Right hindlimb (tissue), 1 donor: ENCODE measurements at regions not wholly inside any gene's neighbourhood (a gene's known extent, or its start where the extent isn't known, plus 50 kb on each side); places are given as distances from the start of the nearest gene placed in this dataset.
"Not testable (repeated sequence)": the region's sequence is repeated elsewhere in the genome, so short reads cannot be mapped to it uniquely, and the experiment has no call there.

Source experiments
- DNase-seq: peaks from one replicate; pipeline ENCODE4 v3.0.0-alpha.2; 2018

DNA sequence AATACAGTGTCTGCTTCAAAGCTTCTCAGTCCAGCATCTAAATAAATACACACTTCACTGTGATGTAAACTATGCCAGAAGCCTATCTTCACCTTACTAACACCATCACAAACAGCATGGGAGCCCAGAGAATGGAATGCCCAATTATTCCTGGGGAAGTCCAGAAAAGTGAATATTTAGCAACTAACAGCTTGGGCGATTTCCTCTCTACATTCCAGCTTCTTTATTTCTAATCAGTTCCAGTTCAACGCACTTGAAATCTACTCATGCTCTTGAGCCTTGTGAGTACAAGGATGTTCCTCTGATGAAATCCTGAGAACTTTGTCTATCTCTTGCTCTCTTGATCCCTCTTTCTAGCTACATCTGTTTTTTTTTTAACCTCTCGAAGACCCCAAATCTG lies 100.4 kb upstream of the C9orf72 start:
- DNase-seq, result no peak

- DNase-seq, result no peak
These were observed 102.1 kb upstream of the C9orf72 start for GRCh38 chr9:27675354-27675753.

GRCh38 chr9:27676827-27677226 lies 103.5 kb upstream of the C9orf72 start:
- no peak for DNase-seq

DNA sequence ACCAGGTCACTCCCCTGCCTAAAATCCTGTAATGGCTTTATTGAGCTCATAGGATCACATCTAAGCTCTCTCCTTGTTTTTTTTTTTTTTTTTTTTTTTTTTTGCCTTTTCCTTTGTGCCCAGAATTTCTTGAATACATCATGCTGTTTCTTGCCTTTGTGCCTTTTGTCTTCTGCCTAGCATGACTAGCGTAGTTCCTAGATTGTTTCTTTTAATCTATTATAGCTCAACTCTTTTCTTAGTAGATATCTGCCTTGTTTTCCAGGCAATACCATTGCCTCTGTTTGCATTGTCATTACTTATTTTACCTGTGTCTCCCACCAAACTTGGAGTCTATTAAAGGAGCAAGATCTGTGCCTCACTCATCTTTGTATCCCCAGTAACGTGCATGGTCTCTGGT lies 106.1 kb upstream of the C9orf72 start:
- no peak for DNase-seq

DNA sequence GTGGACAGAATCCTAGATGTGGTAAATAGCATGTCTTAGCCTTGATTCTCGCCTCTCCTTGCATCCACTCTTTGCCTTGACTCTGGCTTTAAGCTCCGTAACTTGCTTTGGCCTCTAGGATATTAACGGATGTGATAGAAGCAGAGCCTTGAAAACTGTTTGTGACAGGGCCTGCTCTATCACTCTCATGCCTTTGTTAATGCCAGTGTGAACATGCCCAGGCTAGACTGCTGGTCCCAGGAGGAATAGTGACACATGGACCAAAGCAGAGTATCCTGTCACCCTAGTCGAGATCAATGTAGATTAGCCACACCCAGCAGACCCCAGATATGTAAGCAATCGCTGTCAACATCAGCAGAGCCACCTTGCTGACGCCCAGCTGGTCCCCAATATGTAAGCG lies 109.9 kb upstream of the C9orf72 start:
- no peak for DNase-seq

- no peak for DNase-seq
These were observed 115.7 kb upstream of the C9orf72 start for GRCh38 chr9:27688954-27689353.

GRCh38 chr9:27690816-27691215 lies 117.5 kb upstream of the C9orf72 start:
- not testable (repeated sequence) for DNase-seq

DNA sequence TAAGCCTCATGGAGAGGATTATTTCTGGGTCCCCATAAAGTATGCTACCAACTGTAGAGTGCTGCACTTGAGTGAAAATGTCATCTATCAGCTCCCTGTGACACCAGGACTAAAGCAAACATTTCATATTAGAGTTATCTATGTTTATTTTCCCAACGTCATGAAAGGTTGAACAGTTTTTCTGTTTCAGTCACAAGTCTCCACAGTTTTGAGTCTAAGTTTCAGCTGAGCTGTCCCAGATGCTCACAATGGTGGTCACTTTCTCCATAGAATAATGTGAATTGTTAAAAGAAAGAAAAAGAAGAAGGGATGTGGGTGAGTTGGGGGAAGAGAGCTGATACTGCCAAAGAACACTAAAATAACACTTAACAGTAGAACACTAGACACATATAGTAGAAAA lies 126.3 kb upstream of the C9orf72 start:
- no peak for DNase-seq

GRCh38 chr9:27701016-27701415 lies 127.7 kb upstream of the C9orf72 start:
- no peak for DNase-seq

DNA sequence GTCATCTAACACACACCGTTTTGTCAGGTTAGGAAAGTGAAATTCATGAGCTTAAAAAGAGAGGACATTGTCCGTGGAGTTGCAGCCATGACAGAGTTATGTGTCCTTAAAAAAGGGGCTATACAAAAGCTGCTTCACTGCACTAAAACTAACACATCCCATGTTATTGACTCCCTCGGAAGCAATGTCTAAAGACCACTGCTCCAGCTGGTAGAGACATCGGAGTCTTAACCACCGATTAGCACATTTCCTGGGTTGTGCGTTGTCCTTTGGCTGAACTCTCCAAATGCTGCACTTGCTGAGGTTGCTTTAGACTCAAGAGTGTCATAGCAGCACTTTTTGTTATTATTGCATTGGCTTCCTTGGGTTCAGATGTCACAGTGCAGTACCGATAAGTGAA lies 128.3 kb upstream of the C9orf72 start:
- DNase-seq, result peak; percentile 84

DNA sequence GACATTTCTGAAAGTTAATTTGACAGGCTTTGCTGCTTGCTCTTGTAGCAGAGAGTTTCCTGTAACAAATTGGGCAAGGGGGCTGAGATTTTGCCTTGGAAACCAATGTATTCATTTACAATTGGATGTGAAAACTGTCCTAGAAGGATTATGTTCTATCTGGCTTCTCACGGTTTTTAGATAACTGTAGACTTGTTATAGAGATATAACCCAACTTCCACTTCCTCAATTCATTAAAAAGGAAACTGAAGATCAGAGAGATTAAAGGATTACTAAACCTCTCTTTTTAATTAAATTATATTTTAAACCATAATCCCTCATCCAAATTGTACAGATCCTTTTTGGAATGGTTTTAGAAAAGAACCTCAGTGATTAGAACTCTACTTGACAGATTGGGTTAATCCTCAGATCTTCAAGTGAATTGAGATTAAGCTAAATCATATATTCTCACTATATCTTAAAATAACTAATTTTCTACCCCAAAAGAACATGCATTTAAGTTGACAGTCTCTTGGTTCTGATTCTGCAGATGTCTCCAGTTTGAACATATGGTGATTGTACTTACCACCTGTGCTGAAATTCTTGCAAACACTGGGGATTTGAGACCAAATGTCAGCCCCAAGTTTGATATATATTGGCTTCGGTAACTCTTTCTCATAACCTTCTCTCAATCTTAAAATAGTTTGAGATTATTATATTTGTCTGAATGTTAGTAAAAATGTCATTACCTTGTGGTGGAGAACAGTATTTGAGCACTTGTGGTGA lies 130.1 kb upstream of the C9orf72 start:
- no peak for DNase-seq

DNA sequence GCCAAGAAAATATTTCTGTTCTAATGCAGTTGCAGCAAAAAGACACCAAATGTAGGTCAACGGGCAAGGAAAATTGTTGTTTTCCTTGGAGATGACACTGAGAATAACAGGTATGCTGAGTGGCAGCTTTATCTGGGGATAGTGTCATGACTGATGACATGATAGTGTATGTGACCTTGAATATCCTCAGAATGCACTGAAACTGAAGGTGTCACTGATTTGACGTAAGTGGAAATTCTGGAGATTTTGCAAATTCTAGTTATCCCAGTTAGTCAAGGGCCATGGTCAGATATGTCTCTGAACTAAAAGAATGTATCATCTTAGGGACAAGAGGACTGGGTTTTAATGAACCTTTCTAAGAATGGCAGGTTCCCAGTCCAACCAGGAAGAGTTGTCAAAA lies 138.0 kb upstream of the C9orf72 start:
- DNase-seq, result no peak

DNA sequence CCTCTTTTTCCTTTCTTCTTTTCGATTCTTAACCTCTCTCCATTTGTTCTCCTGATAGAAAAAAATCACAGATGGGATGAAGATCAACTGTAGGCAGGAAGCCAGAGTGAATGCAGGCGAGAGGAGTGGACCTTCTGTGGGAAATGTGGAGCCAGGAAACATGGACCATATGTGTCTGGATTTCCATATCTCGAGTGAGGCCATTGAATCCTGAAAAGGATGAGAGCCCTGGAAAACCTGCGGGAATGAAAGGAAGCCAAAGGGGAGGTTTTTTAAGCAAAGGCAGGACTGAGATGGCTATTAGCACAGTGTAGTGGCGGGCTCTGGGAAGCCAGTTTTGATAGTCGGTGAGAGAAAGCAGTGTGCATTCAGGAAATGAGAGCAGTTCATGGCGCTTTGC lies 139.5 kb upstream of the C9orf72 start:
- DNase-seq, result no peak

DNA sequence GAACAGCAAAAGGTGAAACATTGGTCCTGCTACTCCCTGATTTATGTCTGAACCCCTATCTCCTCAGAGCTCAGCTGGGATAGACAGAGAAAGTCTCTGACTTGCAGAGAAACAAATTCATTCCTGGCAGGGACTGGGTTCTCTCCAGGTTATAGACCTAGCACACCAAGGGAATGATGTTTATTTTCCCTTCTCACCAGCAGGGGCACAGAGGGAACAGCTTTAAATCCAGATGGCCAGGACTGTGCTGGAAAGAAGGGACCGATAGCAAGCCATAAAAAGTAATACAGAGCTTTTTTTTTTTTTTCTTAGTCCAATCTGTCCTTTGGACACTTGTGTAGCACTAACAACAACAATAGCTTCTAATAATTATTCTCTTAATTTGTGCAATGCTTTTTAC lies 141.1 kb upstream of the C9orf72 start:
- no peak for DNase-seq

DNA sequence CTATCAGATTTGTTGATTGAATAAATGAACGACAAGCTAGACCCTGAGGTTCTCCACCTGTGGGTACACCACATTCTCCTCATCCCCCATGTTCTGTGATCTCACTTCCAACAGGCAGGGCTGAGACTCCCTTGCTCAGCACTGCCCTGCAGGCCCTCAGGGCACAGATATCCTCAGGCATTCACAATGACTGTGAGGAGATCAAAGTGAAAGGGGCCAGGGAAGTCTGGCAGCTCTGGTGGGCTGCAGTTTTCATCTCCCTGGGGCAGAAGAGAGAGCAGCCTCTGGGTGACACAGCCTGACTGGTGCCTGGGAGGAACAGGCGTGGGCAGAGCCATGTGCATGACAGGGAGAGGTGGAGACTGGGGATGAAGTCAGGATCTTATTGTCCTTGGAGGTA lies 142.4 kb upstream of the C9orf72 start:
- no peak for DNase-seq

DNA sequence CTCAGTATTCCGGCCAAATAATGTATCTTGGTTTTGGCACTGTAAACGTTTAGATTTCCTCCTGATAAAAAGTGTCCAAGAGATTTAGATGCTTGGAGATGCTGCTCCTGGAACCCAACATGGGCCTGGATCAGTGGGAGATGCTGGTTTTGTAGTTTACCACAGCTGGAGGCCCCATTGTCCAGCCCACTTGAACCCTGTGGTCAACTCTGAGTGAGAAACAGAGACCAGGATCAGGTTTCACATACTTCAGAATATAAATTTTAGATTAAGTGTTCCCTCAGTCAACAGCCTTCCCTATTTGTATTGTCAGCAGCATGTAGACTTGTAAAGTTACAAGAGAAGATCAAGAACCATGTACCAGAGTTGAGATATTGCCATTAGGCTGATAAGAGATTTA lies 144.7 kb upstream of the C9orf72 start:
- DNase-seq, result no peak

DNA sequence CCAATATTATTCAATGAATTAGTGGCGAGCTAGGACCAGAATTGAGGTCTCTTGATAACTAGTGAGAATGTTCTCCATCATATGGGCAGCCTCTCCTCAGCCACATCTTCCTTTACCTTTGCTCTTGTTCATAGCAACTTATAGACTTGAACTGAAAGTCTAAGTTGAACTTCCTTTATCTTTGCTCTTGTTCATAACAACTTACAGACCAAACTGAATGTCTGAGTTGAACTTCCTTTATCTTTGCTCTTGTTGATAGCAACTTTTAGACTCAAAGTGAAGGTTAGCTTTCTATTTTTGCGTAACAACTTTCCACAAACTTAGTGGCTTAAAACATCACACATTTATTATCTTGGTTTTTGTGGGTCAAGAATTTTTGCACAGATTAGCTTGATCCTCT lies 146.4 kb upstream of the C9orf72 start:
- no peak for DNase-seq

DNA sequence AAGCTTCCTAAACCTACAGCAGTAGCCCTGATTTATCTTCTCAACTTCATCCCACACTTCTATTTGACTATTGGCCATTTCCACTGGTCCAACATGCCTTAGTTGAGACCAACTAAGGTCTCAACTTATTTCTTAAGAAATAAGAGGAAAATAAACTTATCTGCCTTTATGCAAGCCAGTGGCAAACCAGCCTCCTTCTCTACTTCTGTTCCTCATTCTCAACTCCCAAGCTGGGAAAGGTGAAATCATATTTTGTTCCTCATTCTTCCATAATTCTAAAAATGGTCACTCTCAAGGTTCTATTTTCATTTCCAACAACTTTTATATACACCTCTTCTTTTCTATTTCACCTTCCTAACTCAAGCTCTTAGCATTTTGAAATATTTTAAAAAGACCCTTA lies 149.6 kb upstream of the C9orf72 start:
- DNase-seq, result no peak

DNA sequence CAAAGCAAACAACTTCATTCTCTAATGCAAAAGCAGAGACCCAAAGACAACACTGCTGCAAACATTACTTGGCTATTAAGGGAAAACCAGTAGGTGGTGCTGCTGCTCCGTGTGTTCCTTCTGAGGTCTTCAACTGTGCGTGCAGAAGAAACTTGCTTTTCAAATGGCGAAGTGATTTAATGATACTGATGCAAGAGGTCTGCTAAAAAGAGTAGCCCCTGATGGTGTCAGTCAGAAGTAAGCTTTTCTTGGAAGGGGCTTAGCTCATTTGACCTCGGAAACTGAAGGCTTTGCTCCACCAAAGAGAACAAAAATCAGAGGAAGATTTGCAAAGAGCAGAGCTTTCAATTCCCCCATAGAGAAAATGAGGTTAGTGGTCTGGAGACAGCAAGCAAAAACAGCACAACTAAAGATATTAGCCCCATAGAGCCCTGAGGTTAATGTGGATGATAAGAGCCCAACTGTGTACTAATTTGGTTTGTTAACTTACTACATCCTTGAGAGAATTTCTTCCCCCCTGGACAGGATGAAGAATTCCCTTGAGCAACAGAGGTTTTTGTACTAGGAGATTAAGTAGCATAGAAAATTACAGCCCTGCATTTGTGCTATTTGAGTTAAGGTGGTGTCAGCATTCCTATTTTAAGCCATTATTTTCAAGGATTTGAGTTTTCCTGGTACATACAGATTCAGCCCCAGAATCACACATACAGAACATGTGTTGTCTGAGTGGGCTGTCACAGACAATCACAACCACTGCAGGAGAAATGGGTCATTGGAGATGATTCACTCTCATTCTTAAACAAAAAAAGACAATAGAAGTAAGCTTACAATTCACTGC lies 153.2 kb upstream of the C9orf72 start:
- peak; percentile 85 for DNase-seq

DNA sequence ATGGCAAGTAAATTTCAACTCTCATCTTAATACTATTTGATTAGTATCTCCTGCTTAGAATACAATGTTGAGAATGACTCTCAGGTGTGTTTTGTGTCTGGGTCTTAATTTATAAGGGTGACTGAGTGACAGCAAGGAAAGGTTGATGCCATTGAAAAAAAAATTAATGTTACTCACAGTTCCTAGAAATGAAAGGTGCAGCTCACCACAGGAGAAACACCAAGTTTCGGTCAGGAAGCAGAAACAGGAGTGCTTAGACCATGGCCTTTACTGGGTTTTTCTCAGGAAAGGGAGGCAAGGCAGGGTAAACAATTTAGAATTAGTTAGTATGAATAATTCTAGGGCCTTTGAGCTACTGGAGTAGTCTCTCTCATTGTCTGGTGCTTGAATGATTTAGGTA lies 159.2 kb upstream of the C9orf72 start:
- DNase-seq, result no peak

DNA sequence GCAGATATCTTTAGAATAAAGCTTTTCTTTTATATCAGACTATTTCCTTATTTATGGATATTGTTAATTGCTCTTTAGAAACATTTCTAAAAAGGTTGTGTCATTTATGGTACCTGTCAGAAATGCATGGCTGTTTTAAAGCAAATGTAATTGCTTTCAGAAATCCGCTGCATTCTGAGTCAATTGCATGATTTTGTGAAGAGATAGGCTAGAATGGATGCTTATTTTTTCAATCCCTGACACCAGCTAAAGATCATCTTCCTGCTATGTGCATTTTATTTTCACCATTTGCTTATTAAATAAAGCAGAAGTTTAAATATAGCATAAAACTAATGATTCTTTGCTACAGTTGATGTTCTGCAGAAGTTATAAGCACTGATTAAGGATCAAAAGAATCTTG lies 170.2 kb upstream of the C9orf72 start:
- no peak for DNase-seq

DNA sequence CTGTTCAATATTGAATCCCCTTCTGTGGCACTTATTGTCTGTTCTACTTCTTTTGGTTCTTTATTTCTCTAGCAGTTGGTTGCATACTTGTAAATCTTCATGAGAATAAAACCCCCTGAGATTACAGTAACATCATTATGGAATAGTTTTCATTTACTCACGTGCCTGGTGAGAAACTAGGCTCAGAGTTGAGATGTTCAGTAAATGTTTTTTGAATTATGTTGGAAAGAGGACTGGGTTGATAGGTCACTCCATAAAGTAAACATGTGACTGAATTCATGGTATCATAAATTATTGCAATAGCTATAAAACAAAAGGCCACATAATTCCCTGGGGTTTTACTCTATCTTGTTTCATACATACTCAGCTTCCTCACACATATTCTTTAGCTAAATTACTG lies 174.2 kb upstream of the C9orf72 start:
- DNase-seq, result no peak

DNA sequence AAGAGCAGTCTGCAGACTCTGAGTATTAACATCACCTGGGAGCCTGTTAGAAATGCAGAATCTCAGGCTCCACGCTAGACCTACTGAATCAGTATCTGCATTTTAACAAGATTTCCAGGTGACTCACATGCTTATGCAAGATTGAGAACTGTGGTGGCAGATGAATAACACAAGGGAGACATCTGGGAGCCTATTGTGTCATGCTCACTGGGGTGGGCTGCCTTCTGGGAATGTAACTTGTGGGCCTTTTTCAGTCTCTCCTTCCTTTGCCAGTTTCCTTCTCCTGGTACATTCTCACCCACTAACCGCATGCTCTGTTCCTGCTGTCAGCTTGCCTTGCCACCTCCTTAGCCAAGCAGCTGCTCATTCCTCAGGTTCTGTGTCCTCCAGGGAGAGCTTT lies 176.6 kb upstream of the C9orf72 start:
- DNase-seq, result no peak

- no peak for DNase-seq
These were observed 177.3 kb upstream of the C9orf72 start for GRCh38 chr9:27750566-27750965.

DNA sequence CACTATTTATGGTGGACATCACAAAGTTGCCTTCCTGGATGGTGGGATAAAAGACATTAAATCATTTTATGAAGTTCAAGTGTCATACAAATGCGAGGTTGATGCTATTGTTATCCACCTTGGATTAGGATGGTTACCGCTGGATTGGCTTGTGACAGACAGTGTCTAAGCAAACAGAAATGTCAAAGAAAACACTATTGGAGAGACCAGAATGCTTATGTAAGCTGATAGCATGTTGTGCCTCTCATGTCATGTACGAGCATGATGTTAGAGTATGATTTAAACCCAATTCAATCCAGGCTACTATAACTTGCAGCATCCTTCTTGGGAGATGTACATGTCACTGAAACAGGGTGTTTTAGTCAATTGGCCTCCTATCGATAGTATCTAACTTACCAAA lies 178.8 kb upstream of the C9orf72 start:
- no peak for DNase-seq
